ENCODE measurements at regions not wholly inside any gene's neighbourhood (a gene's known extent, or its start where the extent isn't known, plus 50 kb on each side); places are given as distances from the start of the nearest gene placed in this dataset.
"Not testable (repeated sequence)": the region's sequence is repeated elsewhere in the genome, so short reads cannot be mapped to it uniquely, and the experiment has no call there.

DNA sequence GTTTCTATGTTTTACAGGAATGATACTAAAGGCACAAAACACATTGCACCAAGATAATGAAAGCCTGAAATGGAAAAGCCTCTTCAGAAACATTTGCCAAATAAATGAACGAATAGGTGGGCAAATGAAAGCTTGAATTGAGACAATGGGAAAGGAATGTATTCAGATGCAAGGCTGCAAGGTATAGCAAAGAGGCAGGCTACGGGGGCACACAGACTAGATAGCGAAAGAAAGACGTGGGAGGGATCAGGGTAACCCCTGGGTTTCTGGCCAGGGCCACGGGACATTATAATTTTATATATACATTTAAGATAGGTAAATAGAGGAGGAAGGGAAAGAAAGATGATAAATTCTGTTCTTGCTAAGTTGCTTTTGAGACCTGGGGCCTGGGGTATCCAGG lies 95.9 kb upstream of the NLGN1 start:
- TF ChIP-seq POLR2AphosphoS5 (IDR thresholded peaks at IDR 0.05) (no peak), POLR2A (IDR thresholded peaks at IDR 0.05) (no peak)
- TF ChIP-seq, protein P1, sequence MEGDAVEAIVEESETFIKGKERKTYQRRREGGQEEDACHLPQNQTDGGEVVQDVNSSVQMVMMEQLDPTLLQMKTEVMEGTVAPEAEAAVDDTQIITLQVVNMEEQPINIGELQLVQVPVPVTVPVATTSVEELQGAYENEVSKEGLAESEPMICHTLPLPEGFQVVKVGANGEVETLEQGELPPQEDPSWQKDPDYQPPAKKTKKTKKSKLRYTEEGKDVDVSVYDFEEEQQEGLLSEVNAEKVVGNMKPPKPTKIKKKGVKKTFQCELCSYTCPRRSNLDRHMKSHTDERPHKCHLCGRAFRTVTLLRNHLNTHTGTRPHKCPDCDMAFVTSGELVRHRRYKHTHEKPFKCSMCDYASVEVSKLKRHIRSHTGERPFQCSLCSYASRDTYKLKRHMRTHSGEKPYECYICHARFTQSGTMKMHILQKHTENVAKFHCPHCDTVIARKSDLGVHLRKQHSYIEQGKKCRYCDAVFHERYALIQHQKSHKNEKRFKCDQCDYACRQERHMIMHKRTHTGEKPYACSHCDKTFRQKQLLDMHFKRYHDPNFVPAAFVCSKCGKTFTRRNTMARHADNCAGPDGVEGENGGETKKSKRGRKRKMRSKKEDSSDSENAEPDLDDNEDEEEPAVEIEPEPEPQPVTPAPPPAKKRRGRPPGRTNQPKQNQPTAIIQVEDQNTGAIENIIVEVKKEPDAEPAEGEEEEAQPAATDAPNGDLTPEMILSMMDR (IDR thresholded peaks at IDR 0.05 in 8 of 11, conservative IDR thresholded peaks at IDR 0.05 in 3 of 11) = no peak
- Histone ChIP-seq H3K9me3 (peaks cover 0 to 17% (median 2%) of the 10 kb centered on the region in 8 donors), H3K4me3 (no peak overlapping the region), H3K27me3 (replicated peaks in 1 of 7) (no peaks in the 10 kb centered on the region), H3K27ac (no peak overlapping the region), H3K4me1 (no peaks in the 10 kb centered on the region), H3K36me3 (no peaks in the 10 kb centered on the region)
- WGBS, 5 donors = 56 to 73% (median 64%) methylated on average over 5 of the region's 5 CpGs
- no peak for DNase-seq
- intact Hi-C loops (cut with DNase I; ENCODE audit: low total_unique reads) = no loop called here

DNA sequence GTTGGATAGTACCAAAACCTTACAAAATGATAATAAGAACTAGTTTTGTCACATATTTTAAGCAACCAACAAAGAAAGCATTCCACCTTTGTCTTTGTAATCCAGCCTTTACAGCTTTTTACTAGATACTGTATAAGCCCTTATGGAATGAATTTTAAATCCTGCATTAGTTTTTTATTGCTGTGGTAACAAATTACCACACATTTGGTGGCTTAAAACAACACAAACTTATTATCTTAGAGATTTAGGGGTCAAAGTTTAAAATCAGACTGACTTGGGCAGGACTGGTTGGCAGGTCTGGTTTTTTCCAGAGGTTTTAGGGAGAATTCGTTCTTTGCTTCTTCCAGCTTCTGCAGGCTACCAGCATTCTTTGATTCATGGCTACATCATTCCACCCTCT lies 108.5 kb upstream of the NLGN1 start:
- Histone ChIP-seq H3K4me3 (no peak overlapping the region), H3K4me1 (no peaks in the 10 kb centered on the region), H3K36me3 (no peaks in the 10 kb centered on the region), H3K9me3 (peaks cover 0 to 21% (median 11%) of the 10 kb centered on the region in 8 donors), H3K27me3 (replicated peaks in 1 of 7) (no peaks in the 10 kb centered on the region), H3K27ac (no peak overlapping the region)
- no peak for DNase-seq
- intact Hi-C loops (cut with DNase I; ENCODE audit: low total_unique reads) = no loop called here
- TF ChIP-seq POLR2A (IDR thresholded peaks at IDR 0.05) = no peak
- TF ChIP-seq, protein P1 (IDR thresholded peaks at IDR 0.05 in 8 of 11, conservative IDR thresholded peaks at IDR 0.05 in 3 of 11) = no peak
- TF ChIP-seq POLR2AphosphoS5 (IDR thresholded peaks at IDR 0.05) = no peak
- WGBS, 5 donors = 32 to 83% (median 52%) methylated on average over 1 of the region's 1 CpG

DNA sequence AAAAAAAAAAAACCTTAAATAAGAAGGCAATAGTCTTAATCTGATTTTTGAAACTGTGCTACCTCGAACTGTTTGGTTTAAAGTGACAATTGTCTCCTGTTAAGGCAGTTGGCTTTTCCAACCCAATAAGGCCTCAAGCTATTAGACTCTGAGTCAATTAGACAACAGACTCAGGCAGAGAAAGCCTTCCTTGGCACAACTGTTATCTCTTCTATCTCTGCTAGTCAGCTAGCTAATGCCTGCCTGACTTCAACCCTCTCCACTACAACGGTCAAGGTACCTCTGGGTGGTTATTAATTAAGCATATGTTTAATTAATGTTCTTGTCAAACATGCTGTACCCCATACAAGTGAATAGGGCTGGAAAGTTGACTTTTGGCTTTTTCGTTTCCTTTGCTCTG lies 110.2 kb upstream of the NLGN1 start:
- H3K4me3 ChIP-seq = no peak overlapping the region
- H3K36me3 ChIP-seq = no peaks in the 10 kb centered on the region
- no peak for DNase-seq
- TF ChIP-seq, protein P1 (IDR thresholded peaks at IDR 0.05 in 8 of 11, conservative IDR thresholded peaks at IDR 0.05 in 3 of 11) = no peak
- TF ChIP-seq POLR2AphosphoS5 (IDR thresholded peaks at IDR 0.05) = no peak
- TF ChIP-seq POLR2A (IDR thresholded peaks at IDR 0.05) = no peak
- H3K27ac ChIP-seq = no peak overlapping the region
- no peaks in the 10 kb centered on the region for H3K27me3 ChIP-seq (replicated peaks in 1 of 7)
- H3K9me3 ChIP-seq = peaks cover 0 to 21% (median 12%) of the 10 kb centered on the region in 8 donors
- intact Hi-C loops (cut with DNase I; ENCODE audit: low total_unique reads) = no loop called here
- WGBS, 5 donors = 52 to 77% (median 71%) methylated on average over 3 of the region's 3 CpGs
- H3K4me1 ChIP-seq = no peaks in the 10 kb centered on the region

DNA sequence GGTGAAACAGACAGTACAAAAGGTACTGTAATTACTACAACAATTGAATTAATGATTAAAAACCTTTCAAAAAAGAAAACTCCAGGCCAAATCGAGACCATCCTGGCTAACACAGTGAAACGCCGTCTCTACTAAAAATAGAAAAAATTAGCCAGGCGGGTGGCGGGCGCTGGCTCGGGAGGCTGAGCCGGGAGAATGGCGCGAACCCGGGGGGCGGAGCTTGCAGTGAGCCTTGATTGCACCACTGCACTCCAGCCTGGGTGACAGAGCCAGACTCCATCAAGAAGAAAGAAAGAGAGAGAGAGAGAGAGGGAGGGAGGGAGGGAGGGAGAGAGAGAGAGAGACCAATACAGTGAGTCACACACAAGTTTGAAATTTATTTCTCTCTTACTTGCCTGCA lies 111.0 kb upstream of the NLGN1 start:
- not testable (repeated sequence) for DNase-seq

DNA sequence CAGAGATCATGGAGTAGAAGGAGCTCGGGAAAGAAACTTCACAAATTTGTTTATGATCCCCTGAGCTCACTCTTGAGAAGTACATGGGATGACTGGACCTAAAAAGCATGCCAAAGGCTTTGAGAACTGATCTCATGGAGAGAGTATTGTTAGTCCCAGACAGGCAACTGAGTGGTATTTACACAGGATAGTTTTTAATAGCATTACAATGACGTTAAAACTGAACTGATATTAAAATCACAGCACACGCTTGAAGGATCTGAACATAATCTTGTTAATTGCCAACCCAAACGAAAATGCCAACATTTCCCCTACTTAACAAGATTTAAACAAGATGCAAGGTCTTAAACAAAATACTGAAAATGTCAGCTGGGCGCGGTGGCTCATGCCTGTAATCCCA lies 113.2 kb upstream of the NLGN1 start:
- no peak for TF ChIP-seq POLR2A (IDR thresholded peaks at IDR 0.05)
- TF ChIP-seq POLR2AphosphoS5 (IDR thresholded peaks at IDR 0.05) = no peak

More for the DNA sequence above, 111.0 kb upstream of the NLGN1 start:
- H3K36me3 ChIP-seq; H3K27me3 ChIP-seq (replicated peaks in 1 of 7); H3K4me3 ChIP-seq; H3K27ac ChIP-seq; H3K4me1 ChIP-seq; intact Hi-C loops (cut with DNase I; ENCODE audit: low total_unique reads): not testable (repeated sequence)
- H3K9me3 ChIP-seq = peaks cover 0 to 22% (median 12%) of the 10 kb centered on the region in 8 donors
- 91 to 97% (median 96%) methylated on average over 12 of the region's 12 CpGs for WGBS, 5 donors

More for the DNA sequence above, 113.2 kb upstream of the NLGN1 start:
- DNase-seq = no peak
- H3K4me1 ChIP-seq = no peaks in the 10 kb centered on the region
- H3K27ac ChIP-seq = no peak overlapping the region
- no peak overlapping the region for H3K4me3 ChIP-seq
- 68 to 87% (median 75%) methylated on average over 6 of the region's 6 CpGs for WGBS, 5 donors
- H3K27me3 ChIP-seq (replicated peaks in 1 of 7) = no peaks in the 10 kb centered on the region
- H3K9me3 ChIP-seq = peaks cover 0 to 32% (median 12%) of the 10 kb centered on the region in 8 donors
- no peaks in the 10 kb centered on the region for H3K36me3 ChIP-seq
- intact Hi-C loops (cut with DNase I; ENCODE audit: low total_unique reads) = no loop called here
